ENCODE measurements at regions not wholly inside any gene's neighbourhood (a gene's known extent, or its start where the extent isn't known, plus 50 kb on each side); places are given as distances from the start of the nearest gene placed in this dataset.

GRCh38 chr14:26928019-26928418 lies 330.2 kb upstream of the NOVA1 start:
- no peak for TF ChIP-seq CTCF (IDR thresholded peaks at IDR 0.05; ENCODE audit: insufficient read depth, low read length, poor library complexity, severe bottlenecking)
- TF ChIP-seq EZH2phosphoT487 (conservative IDR thresholded peaks at IDR 0.05; ENCODE audit: low read length) = no peak

Measured in SU-DHL-6 (cell line).